Neural cell (in vitro differentiated cells): ENCODE measurements at regions not wholly inside any gene's neighbourhood (a gene's known extent, or its start where the extent isn't known, plus 50 kb on each side); places are given as distances from the start of the nearest gene placed in this dataset.

Experiments
- CTCF ChIP-seq: fragments of 450-650 bp; IDR thresholded peaks from 2 replicates; pipeline ENCODE4 v1.5.1; 2014; ENCODE audit warnings: antibody characterized with exemption, mild to moderate bottlenecking, moderate library complexity; ENCODE audit not compliant: poor library complexity, severe bottlenecking
- EP300 ChIP-seq: fragments of 450-650 bp; conservative IDR thresholded peaks from 2 replicates; pipeline ENCODE4 v1.6.1; 2014; ENCODE audit warnings: antibody characterized with exemption, mild to moderate bottlenecking, moderate library complexity; ENCODE audit not compliant: poor library complexity, severe bottlenecking
- EZH2 ChIP-seq: fragments of 200-600, 300-800 bp; shearing (Covaris generic), sonication (generic); IDR thresholded peaks from 2 replicates; pipeline ENCODE4 v1.6.1; 2014; ENCODE audit warnings: antibody characterized with exemption, low read length, borderline replicate concordance, mild to moderate bottlenecking; ENCODE audit not compliant: insufficient read depth, poor library complexity, severe bottlenecking
- MXI1 ChIP-seq: fragments of 450-650 bp; conservative IDR thresholded peaks from 2 replicates; pipeline ENCODE4 v1.6.1; 2014; ENCODE audit warnings: antibody characterized with exemption, mild to moderate bottlenecking; ENCODE audit not compliant: poor library complexity, severe bottlenecking
- POLR2AphosphoS5 ChIP-seq: IDR thresholded peaks from 2 replicates; pipeline ENCODE4 v1.6.1; 2012
- RAD21 ChIP-seq: fragments of 450-650 bp; conservative IDR thresholded peaks from 2 replicates; pipeline ENCODE4 v1.6.1; 2014; ENCODE audit warnings: antibody characterized with exemption, mild to moderate bottlenecking, moderate library complexity
- SMC3 ChIP-seq: fragments of 450-650 bp; conservative IDR thresholded peaks from 2 replicates; pipeline ENCODE4 v1.6.1; 2014; ENCODE audit warnings: antibody characterized with exemption, mild to moderate bottlenecking, moderate library complexity; ENCODE audit not compliant: poor library complexity
- TAF1 ChIP-seq: IDR thresholded peaks from 2 replicates; pipeline ENCODE4 v1.6.1; 2012; ENCODE audit warnings: low read depth

GRCh38 chr4:19366916-19367315, 884.8 kb upstream of the SLIT2 start:
- TF ChIP-seq CTCF (no peak), TAF1 (no peak), POLR2AphosphoS5 (no peak), EZH2 (no peak), RAD21 (no peak), SMC3 (no peak), MXI1 (no peak), EP300 (no peak)
